ENCODE measurements at regions not wholly inside any gene's neighbourhood (a gene's known extent, or its start where the extent isn't known, plus 50 kb on each side); places are given as distances from the start of the nearest gene placed in this dataset.

GRCh38 chr11:23490557-23491235 is 630.4 kb upstream of the CCDC179 start:
- no peaks in the 10 kb centered on the region for H3K27me3 Mint-ChIP-seq (ENCODE audit: low read depth, poor library complexity)

DNA sequence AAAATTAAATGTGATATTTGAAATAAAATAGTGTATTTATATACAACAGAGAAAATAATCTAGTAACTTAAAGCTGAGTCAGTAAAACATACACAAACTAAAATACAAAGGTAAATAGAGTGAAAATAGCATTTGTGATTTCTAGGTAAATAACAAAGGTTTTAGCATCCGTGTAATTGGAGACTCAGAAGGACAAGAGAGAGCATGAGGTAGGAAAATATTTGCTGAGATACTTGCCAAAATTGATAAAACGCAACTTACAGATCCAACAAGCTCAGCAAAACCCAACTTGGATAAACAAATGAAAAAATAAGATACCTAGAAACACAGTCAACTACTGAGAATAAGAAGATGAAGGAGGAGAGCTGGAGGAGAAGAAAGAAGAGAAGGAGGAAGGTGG is 634.7 kb upstream of the CCDC179 start:
- no peaks in the 10 kb centered on the region for H3K9me3 Mint-ChIP-seq
- DNase-seq, result no peak
- H3K4me1 Mint-ChIP-seq, result no peaks in the 10 kb centered on the region
- H3K4me3 Mint-ChIP-seq, result no peak overlapping the region
- H3K36me3 Mint-ChIP-seq (ENCODE audit: low read depth), result no peaks in the 10 kb centered on the region
- TF ChIP-seq, protein P1, sequence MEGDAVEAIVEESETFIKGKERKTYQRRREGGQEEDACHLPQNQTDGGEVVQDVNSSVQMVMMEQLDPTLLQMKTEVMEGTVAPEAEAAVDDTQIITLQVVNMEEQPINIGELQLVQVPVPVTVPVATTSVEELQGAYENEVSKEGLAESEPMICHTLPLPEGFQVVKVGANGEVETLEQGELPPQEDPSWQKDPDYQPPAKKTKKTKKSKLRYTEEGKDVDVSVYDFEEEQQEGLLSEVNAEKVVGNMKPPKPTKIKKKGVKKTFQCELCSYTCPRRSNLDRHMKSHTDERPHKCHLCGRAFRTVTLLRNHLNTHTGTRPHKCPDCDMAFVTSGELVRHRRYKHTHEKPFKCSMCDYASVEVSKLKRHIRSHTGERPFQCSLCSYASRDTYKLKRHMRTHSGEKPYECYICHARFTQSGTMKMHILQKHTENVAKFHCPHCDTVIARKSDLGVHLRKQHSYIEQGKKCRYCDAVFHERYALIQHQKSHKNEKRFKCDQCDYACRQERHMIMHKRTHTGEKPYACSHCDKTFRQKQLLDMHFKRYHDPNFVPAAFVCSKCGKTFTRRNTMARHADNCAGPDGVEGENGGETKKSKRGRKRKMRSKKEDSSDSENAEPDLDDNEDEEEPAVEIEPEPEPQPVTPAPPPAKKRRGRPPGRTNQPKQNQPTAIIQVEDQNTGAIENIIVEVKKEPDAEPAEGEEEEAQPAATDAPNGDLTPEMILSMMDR (IDR thresholded peaks at IDR 0.05), result no peak
- H3K27me3 Mint-ChIP-seq (ENCODE audit: low read depth, poor library complexity), result no peaks in the 10 kb centered on the region
- H3K27ac Mint-ChIP-seq, result no peak overlapping the region

More at GRCh38 chr11:23490557-23491235, 630.4 kb upstream of the CCDC179 start:
- Mint-ChIP-seq H3K36me3 (ENCODE audit: low read depth) (no peaks in the 10 kb centered on the region), H3K4me1 (no peaks in the 10 kb centered on the region), H3K27ac (no peak overlapping the region), H3K9me3 (peaks cover 37% of the 10 kb centered on the region), H3K4me3 (no peak overlapping the region)
- no peak for DNase-seq
- TF ChIP-seq, protein P1 (IDR thresholded peaks at IDR 0.05), result no peak

- TF ChIP-seq, protein P1 (IDR thresholded peaks at IDR 0.05), result no peak
- Mint-ChIP-seq H3K4me3 (no peak overlapping the region), H3K4me1 (no peaks in the 10 kb centered on the region), H3K27me3 (ENCODE audit: low read depth, poor library complexity) (no peaks in the 10 kb centered on the region), H3K27ac (no peak overlapping the region), H3K9me3 (no peaks in the 10 kb centered on the region), H3K36me3 (ENCODE audit: low read depth) (no peaks in the 10 kb centered on the region)
- no peak for DNase-seq
Measured at GRCh38 chr11:23496340-23496739, 636.1 kb upstream of the CCDC179 start.

DNA sequence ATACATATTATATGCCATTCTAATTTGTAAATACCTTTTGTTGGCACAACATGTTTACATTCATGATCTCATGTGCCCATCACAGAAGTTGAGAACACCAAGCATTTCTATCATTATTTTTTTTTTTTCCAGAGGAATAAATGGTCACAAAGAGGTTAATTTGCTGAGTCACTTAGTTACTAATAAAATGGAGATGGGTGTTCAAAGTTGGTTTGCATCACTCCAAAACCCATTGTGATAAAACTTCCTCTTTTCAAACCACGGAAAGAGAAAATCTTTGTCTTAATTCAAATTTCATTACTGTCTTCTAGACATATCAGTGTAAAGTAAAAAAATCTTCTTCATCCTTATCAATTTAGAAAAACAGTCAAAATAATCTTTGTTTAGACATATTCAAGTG is 636.8 kb upstream of the CCDC179 start:
- Mint-ChIP-seq H3K4me3 (no peak overlapping the region), H3K27ac (no peak overlapping the region), H3K36me3 (ENCODE audit: low read depth) (no peaks in the 10 kb centered on the region), H3K4me1 (no peaks in the 10 kb centered on the region), H3K27me3 (ENCODE audit: low read depth, poor library complexity) (no peaks in the 10 kb centered on the region), H3K9me3 (no peaks in the 10 kb centered on the region)
- TF ChIP-seq, protein P1 (IDR thresholded peaks at IDR 0.05), result no peak
- no peak for DNase-seq

DNA sequence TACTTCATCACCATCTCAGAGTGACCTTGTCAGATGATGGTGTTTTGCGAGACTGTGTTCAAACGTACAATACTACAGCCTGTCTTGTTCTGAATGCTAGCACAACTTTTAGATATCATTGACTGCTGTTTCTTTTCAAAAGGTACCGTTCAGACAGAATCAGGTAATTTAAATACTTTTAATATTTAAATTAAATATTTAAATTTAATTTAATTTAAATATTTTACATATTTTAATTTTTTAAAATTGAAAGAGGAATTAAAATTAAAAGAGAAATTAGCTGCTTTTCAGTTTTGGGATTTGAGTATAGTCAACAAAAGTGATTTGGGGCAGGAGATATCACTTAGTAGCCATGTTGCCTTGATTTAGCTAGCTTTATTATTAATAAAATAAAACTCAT is 642.1 kb upstream of the CCDC179 start:
- Mint-ChIP-seq H3K36me3 (ENCODE audit: low read depth) (no peaks in the 10 kb centered on the region), H3K4me1 (no peaks in the 10 kb centered on the region), H3K27me3 (ENCODE audit: low read depth, poor library complexity) (no peaks in the 10 kb centered on the region), H3K9me3 (no peaks in the 10 kb centered on the region), H3K27ac (no peak overlapping the region), H3K4me3 (no peak overlapping the region)
- no peak for DNase-seq
- TF ChIP-seq, protein P1 (IDR thresholded peaks at IDR 0.05), result no peak

DNA sequence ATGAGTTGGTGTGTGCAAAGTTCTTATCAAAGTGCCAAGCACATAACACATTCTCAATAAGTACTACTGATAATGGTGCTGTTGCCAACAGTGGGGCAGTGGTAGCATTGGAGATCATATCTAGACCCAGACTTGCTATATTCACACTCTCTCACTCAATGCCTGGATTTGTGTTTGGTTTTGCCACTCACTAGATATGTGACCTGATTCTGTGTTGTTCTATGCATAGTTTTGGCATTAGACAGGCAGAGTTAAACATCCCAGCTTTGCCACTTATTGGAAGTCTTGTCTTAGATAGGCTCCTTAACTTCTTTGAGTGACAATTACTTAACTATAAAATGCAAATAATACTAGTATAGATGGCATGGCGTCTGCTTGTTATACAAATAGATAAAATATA is 642.6 kb upstream of the CCDC179 start:
- Mint-ChIP-seq H3K27me3 (ENCODE audit: low read depth, poor library complexity) (no peaks in the 10 kb centered on the region), H3K4me3 (no peak overlapping the region), H3K9me3 (no peaks in the 10 kb centered on the region), H3K4me1 (no peaks in the 10 kb centered on the region), H3K36me3 (ENCODE audit: low read depth) (no peaks in the 10 kb centered on the region), H3K27ac (no peak overlapping the region)
- DNase-seq, result no peak
- TF ChIP-seq, protein P1 (IDR thresholded peaks at IDR 0.05), result no peak
